Uterus (tissue), 3 donors: ENCODE measurements at regions not wholly inside any gene's neighbourhood (a gene's known extent, or its start where the extent isn't known, plus 50 kb on each side); places are given as distances from the start of the nearest gene placed in this dataset.

Experiments
- DNase-seq, 2 donors: peaks; one replicate each; pipeline ENCODE4 v3.0.0-alpha.2; 2019 to 2020
- H3K27ac ChIP-seq, 2 donors: fragments of 200-600 bp; sonication (generic); 1 replicate in 1 of 2; 2 replicates in 1 of 2; pipeline ENCODE4 v1.5.1; 2016 to 2018
- H3K27me3 ChIP-seq, 2 donors: fragments of 200-600 bp; sonication (generic); one replicate each; pipeline ENCODE4 v1.5.1; 2018 to 2019; ENCODE audit warnings: control low read depth in 1 of 2
- H3K36me3 ChIP-seq, 2 donors: fragments of 200-600 bp; sonication (generic); one replicate each; pipeline ENCODE4 v1.5.1; 2019; ENCODE audit warnings: control low read depth in 1 of 2
- H3K4me1 ChIP-seq, 2 donors: fragments of 200-600 bp; sonication (generic); one replicate each; pipeline ENCODE4 v1.5.1; 2018 to 2019; ENCODE audit warnings: control low read depth in 1 of 2
- H3K4me3 ChIP-seq, 2 donors: fragments of 200-600 bp; sonication (generic); 1 replicate in 1 of 2; 2 replicates in 1 of 2; pipeline ENCODE4 v1.5.1; 2018 to 2019; ENCODE audit warnings: mild to moderate bottlenecking in 1 of 2
- H3K9me3 ChIP-seq, 2 donors: fragments of 200-600 bp; sonication (generic); one replicate each; pipeline ENCODE4 v1.5.1; 2019; ENCODE audit warnings: control low read depth in 1 of 2
- CTCF ChIP-seq, 4 experiments: fragments of 200-600 bp in 2 of 4; fragments of 450-650 bp in 2 of 4; sonication (generic) in 2 of 4; IDR thresholded peaks; one replicate each; pipeline ENCODE4 v1.5.1; 2016 to 2019; ENCODE audit warnings: antibody characterized with exemption in 4 of 4, mild to moderate bottlenecking in 2 of 4, moderate library complexity in 1 of 4
- POLR2A ChIP-seq, 2 donors: fragments of 450-650 bp; IDR thresholded peaks; one replicate each; pipeline ENCODE4 v1.6.1; 2016; ENCODE audit warnings: antibody characterized with exemption in 2 of 2, mild to moderate bottlenecking in 1 of 2, moderate library complexity in 1 of 2
- intact Hi-C: fragments of 100-400 bp; cut with DNase I; formaldehyde crosslinking; loops from one replicate; pipeline ENCODE4 v1.15.1; 2023; ENCODE audit warnings: low total_unique reads
- donor health status: DM: yes; HTN: yes; CAD: no.

GRCh38 chr18:11260961-11261461 is 111.6 kb upstream of the PIEZO2 start:
- H3K36me3 ChIP-seq, result no peaks in the 10 kb centered on the region
- no peak overlapping the region for H3K27ac ChIP-seq
- H3K4me3 ChIP-seq, result no peak overlapping the region
- no peak for DNase-seq
- no peaks in the 10 kb centered on the region for H3K27me3 ChIP-seq
- no peaks in the 10 kb centered on the region for H3K9me3 ChIP-seq
- no peak for TF ChIP-seq POLR2A (IDR thresholded peaks at IDR 0.05)
- TF ChIP-seq CTCF (IDR thresholded peaks at IDR 0.05), result no peak
- H3K4me1 ChIP-seq, result no peaks in the 10 kb centered on the region
- intact Hi-C loops, result no loop called here

GRCh38 chr18:11259469-11260150 is 110.2 kb upstream of the PIEZO2 start:
- TF ChIP-seq CTCF (IDR thresholded peaks at IDR 0.05) (no peak), POLR2A (IDR thresholded peaks at IDR 0.05) (no peak)
- Histone ChIP-seq H3K9me3 (no peaks in the 10 kb centered on the region), H3K36me3 (no peaks in the 10 kb centered on the region), H3K27ac (no peak overlapping the region), H3K4me3 (no peak overlapping the region), H3K4me1 (no peaks in the 10 kb centered on the region), H3K27me3 (no peaks in the 10 kb centered on the region)
- peak in 1 of 2 donors; percentile 22 for DNase-seq
- intact Hi-C loops, result no loop called here

GRCh38 chr18:11258039-11258610 is 108.8 kb upstream of the PIEZO2 start:
- intact Hi-C loops, result no loop called here
- Histone ChIP-seq H3K9me3 (no peaks in the 10 kb centered on the region), H3K27ac (no peak overlapping the region), H3K4me1 (no peaks in the 10 kb centered on the region), H3K27me3 (no peaks in the 10 kb centered on the region), H3K4me3 (no peak overlapping the region), H3K36me3 (no peaks in the 10 kb centered on the region)
- TF ChIP-seq CTCF (IDR thresholded peaks at IDR 0.05), result no peak
- TF ChIP-seq POLR2A (IDR thresholded peaks at IDR 0.05), result no peak
- DNase-seq, result no peak

GRCh38 chr18:11256251-11256650 is 106.9 kb upstream of the PIEZO2 start:
- intact Hi-C loops, result no loop called here
- DNase-seq, result no peak
- H3K27me3 ChIP-seq, result no peaks in the 10 kb centered on the region
- no peak overlapping the region for H3K27ac ChIP-seq
- no peaks in the 10 kb centered on the region for H3K4me1 ChIP-seq
- H3K9me3 ChIP-seq, result no peaks in the 10 kb centered on the region
- no peak overlapping the region for H3K4me3 ChIP-seq
- no peaks in the 10 kb centered on the region for H3K36me3 ChIP-seq
- TF ChIP-seq CTCF (IDR thresholded peaks at IDR 0.05), result no peak
- TF ChIP-seq POLR2A (IDR thresholded peaks at IDR 0.05), result no peak

GRCh38 chr18:11251891-11252270 is 102.5 kb upstream of the PIEZO2 start:
- Histone ChIP-seq H3K9me3 (no peaks in the 10 kb centered on the region), H3K27me3 (no peaks in the 10 kb centered on the region), H3K4me3 (no peak overlapping the region), H3K4me1 (no peaks in the 10 kb centered on the region), H3K36me3 (no peaks in the 10 kb centered on the region), H3K27ac (no peak overlapping the region)
- intact Hi-C loops, result no loop called here
- no peak for TF ChIP-seq CTCF (IDR thresholded peaks at IDR 0.05)
- TF ChIP-seq POLR2A (IDR thresholded peaks at IDR 0.05), result no peak
- no peak for DNase-seq
